SK-N-SH (cell line): ENCODE measurements at regions not wholly inside any gene's neighbourhood (a gene's known extent, or its start where the extent isn't known, plus 50 kb on each side); places are given as distances from the start of the nearest gene placed in this dataset.

ENCODE experiments used
- CTCF ChIA-PET: fragments of 300-600, 350-600 bp; formaldehyde crosslinking; extraction: SDS; loops from one replicate; lab custom pipeline; 2021; lab: Yijun Ruan, JAX
- POLR2A ChIA-PET: fragments of 350-600 bp; sonication (Branson Sonifier 250); formaldehyde crosslinking; extraction: SDS; loops from one replicate; lab custom pipeline; 2020; ENCODE audit warnings: antibody characterized with exemption, inconsistent platforms; lab: Yijun Ruan, JAX
- DNase-seq: peaks from one replicate; pipeline ENCODE4 v3.0.0; 2012
- H2AFZ ChIP-seq: fragments of 200-600 bp; sonication (generic); 2 replicates; pipeline ENCODE4 v1.8.1; 2016; ENCODE audit warnings: antibody characterized with exemption, mild to moderate bottlenecking, low read depth
- H3F3A ChIP-seq: fragments of 200-600 bp; sonication (generic); replicated peaks from 2 replicates; pipeline ENCODE3; 2016; ENCODE audit warnings: antibody characterized with exemption, mild to moderate bottlenecking; ENCODE audit not compliant: insufficient read depth
- H3K27ac ChIP-seq, 2 experiments: fragments of 200-500 bp in 1 of 2; fragments of 200-600 bp in 1 of 2; sonication (Bioruptor generic) in 1 of 2; sonication (generic), shearing (Covaris generic) in 1 of 2; 2 replicates each; pipeline versions ENCODE4 v1.5.1 to v1.6.1; 2014 to 2016; ENCODE audit warnings: low read depth in 2 of 2, inconsistent platforms in 1 of 2, low read length in 1 of 2, mild to moderate bottlenecking in 1 of 2, mixed read lengths in 1 of 2
- H3K27me3 ChIP-seq: fragments of 200-600 bp; sonication (generic), shearing (Covaris generic); 2 replicates; pipeline ENCODE4 v1.6.1; 2016; ENCODE audit warnings: mixed run types; ENCODE audit not compliant: insufficient read depth
- H3K36me3 ChIP-seq, 2 experiments: fragments of 200-500 bp in 1 of 2; fragments of 200-600 bp in 1 of 2; sonication (Bioruptor generic) in 1 of 2; sonication (generic) in 1 of 2; replicated peaks in 1 of 2; 2 replicates each; pipeline versions ENCODE3 to v1.5.1; 2014 to 2016; ENCODE audit warnings: low read length in 1 of 2, mild to moderate bottlenecking in 1 of 2; ENCODE audit not compliant: insufficient read depth in 2 of 2, control insufficient read depth in 1 of 2
- H3K4me1 ChIP-seq, 2 experiments: fragments of 200-500 bp in 1 of 2; fragments of 200-600 bp in 1 of 2; sonication (Bioruptor generic) in 1 of 2; sonication (generic), shearing (Covaris generic) in 1 of 2; 2 replicates each; pipeline versions ENCODE4 v1.5.1 to v1.6.1; 2014 to 2016; ENCODE audit warnings: low read depth in 1 of 2, low read length in 1 of 2, mixed run types in 1 of 2; ENCODE audit not compliant: insufficient read depth in 2 of 2, control insufficient read depth in 1 of 2
- H3K4me2 ChIP-seq: fragments of 200-600 bp; sonication (generic), shearing (Covaris generic); 2 replicates; pipeline ENCODE4 v1.6.1; 2017; ENCODE audit warnings: mixed run types
- H3K4me3 ChIP-seq, 2 experiments: fragments of 200-500 bp in 1 of 2; fragments of 200-600 bp in 1 of 2; sonication (Bioruptor generic) in 1 of 2; sonication (generic), shearing (Covaris generic) in 1 of 2; 2 replicates each; pipeline versions ENCODE4 v1.5.1 to v1.8.1; 2014 to 2016; ENCODE audit warnings: low read depth in 2 of 2, inconsistent platforms in 1 of 2, low read length in 1 of 2, mild to moderate bottlenecking in 1 of 2, mixed read lengths in 1 of 2, moderate library complexity in 1 of 2
- H3K79me2 ChIP-seq: fragments of 200-600 bp; sonication (generic); 2 replicates; pipeline ENCODE4 v1.8.1; 2017; ENCODE audit warnings: mild to moderate bottlenecking; ENCODE audit not compliant: insufficient read depth
- H3K9ac ChIP-seq: fragments of 200-600 bp; sonication (generic); 2 replicates; pipeline ENCODE4 v1.6.1; 2017; ENCODE audit warnings: mixed run types
- H3K9me2 ChIP-seq: fragments of 200-600 bp; sonication (generic); 2 replicates; pipeline ENCODE4 v1.6.1; 2017; ENCODE audit warnings: mixed run types
- H3K9me3 ChIP-seq: fragments of 200-600 bp; sonication (generic); 2 replicates; pipeline ENCODE4 v1.6.1; 2017; ENCODE audit warnings: mixed run types, mild to moderate bottlenecking, moderate library complexity
- H4K20me1 ChIP-seq: fragments of 200-600 bp; sonication (generic); 2 replicates; pipeline ENCODE4 v1.6.1; 2017; ENCODE audit warnings: mild to moderate bottlenecking, mixed run types; ENCODE audit not compliant: insufficient read depth
- CHD2 ChIP-seq: fragments of 150-350 bp; IDR thresholded peaks from 2 replicates; pipeline ENCODE4 v1.6.1; 2018; ENCODE audit warnings: low read length; ENCODE audit not compliant: partially characterized antibody
- FOXM1 ChIP-seq: IDR thresholded peaks from 2 replicates; pipeline ENCODE4 v1.4.0; 2012; ENCODE audit warnings: low read depth, mild to moderate bottlenecking
- GATA2 ChIP-seq: sonication (generic); formaldehyde crosslinking; IDR thresholded peaks from 2 replicates; pipeline ENCODE4 v1.5.0; 2020; ENCODE audit warnings: mild to moderate bottlenecking, missing genetic modification reagents
- JUND ChIP-seq: IDR thresholded peaks from 2 replicates; pipeline ENCODE4 v1.4.0; 2012
- NFIC ChIP-seq: IDR thresholded peaks from 2 replicates; pipeline ENCODE4 v1.4.0; 2012; ENCODE audit warnings: borderline replicate concordance
- POLR2AphosphoS5 ChIP-seq: IDR thresholded peaks from 2 replicates; pipeline ENCODE4 v1.6.1; 2012; ENCODE audit warnings: low read depth, low read length
- RAD21 ChIP-seq: IDR thresholded peaks from 2 replicates; pipeline ENCODE4 v1.6.1; 2012; ENCODE audit warnings: mild to moderate bottlenecking, low read length
- RCOR1 ChIP-seq: fragments of 150-350 bp; IDR thresholded peaks from 2 replicates; pipeline ENCODE4 v1.6.1; 2017; ENCODE audit warnings: antibody characterized with exemption, low read length
- RXRA ChIP-seq: IDR thresholded peaks from 2 replicates; pipeline ENCODE4 v1.4.0; 2012; ENCODE audit warnings: low read depth, mild to moderate bottlenecking, borderline replicate concordance
- SMC3 ChIP-seq: IDR thresholded peaks from 2 replicates; pipeline ENCODE4 v1.6.1; 2012; ENCODE audit warnings: low read depth, low read length, improper control_type of control experiment
- TEAD4 ChIP-seq: IDR thresholded peaks from 2 replicates; pipeline ENCODE4 v1.4.0; 2012; ENCODE audit warnings: mild to moderate bottlenecking, borderline replicate concordance; ENCODE audit not compliant: insufficient read depth
- USF1 ChIP-seq: IDR thresholded peaks from 2 replicates; pipeline ENCODE4 v1.4.0; 2012; ENCODE audit warnings: low read depth, borderline replicate concordance
- WGBS: methylation state at CpG from one replicate; pipeline ENCODE4 v1.1.6; 2017; ENCODE audit warnings: low lambda C conversion rate; 5-methylcytosine and 5-hydroxymethylcytosine counted together
- TF ChIP-seq, protein P1 (sequence below): IDR thresholded peaks from 2 replicates; pipeline ENCODE4 v1.6.1; 2012; ENCODE audit warnings: mild to moderate bottlenecking, low read depth, low read length, moderate library complexity
- TF ChIP-seq, protein P2 (sequence below): fragments of 200-600 bp; sonication (generic); IDR thresholded peaks from 2 replicates; pipeline ENCODE4 v1.6.1; 2017; ENCODE audit warnings: antibody characterized with exemption, mild to moderate bottlenecking, moderate library complexity

- TF ChIP-seq USF1 = no peak
- no peak for TF ChIP-seq SMC3
- TF ChIP-seq, protein P1, sequence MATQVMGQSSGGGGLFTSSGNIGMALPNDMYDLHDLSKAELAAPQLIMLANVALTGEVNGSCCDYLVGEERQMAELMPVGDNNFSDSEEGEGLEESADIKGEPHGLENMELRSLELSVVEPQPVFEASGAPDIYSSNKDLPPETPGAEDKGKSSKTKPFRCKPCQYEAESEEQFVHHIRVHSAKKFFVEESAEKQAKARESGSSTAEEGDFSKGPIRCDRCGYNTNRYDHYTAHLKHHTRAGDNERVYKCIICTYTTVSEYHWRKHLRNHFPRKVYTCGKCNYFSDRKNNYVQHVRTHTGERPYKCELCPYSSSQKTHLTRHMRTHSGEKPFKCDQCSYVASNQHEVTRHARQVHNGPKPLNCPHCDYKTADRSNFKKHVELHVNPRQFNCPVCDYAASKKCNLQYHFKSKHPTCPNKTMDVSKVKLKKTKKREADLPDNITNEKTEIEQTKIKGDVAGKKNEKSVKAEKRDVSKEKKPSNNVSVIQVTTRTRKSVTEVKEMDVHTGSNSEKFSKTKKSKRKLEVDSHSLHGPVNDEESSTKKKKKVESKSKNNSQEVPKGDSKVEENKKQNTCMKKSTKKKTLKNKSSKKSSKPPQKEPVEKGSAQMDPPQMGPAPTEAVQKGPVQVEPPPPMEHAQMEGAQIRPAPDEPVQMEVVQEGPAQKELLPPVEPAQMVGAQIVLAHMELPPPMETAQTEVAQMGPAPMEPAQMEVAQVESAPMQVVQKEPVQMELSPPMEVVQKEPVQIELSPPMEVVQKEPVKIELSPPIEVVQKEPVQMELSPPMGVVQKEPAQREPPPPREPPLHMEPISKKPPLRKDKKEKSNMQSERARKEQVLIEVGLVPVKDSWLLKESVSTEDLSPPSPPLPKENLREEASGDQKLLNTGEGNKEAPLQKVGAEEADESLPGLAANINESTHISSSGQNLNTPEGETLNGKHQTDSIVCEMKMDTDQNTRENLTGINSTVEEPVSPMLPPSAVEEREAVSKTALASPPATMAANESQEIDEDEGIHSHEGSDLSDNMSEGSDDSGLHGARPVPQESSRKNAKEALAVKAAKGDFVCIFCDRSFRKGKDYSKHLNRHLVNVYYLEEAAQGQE = no peak
- TF ChIP-seq NFIC = no peak
- no peak for TF ChIP-seq RXRA
- TF ChIP-seq TEAD4 = no peak
- no peak for TF ChIP-seq RAD21
- no peak for TF ChIP-seq CHD2
- no peak for TF ChIP-seq JUND
- no peak for TF ChIP-seq POLR2AphosphoS5
- no peak for TF ChIP-seq RCOR1
- no peak for TF ChIP-seq GATA2
- TF ChIP-seq, protein P2, sequence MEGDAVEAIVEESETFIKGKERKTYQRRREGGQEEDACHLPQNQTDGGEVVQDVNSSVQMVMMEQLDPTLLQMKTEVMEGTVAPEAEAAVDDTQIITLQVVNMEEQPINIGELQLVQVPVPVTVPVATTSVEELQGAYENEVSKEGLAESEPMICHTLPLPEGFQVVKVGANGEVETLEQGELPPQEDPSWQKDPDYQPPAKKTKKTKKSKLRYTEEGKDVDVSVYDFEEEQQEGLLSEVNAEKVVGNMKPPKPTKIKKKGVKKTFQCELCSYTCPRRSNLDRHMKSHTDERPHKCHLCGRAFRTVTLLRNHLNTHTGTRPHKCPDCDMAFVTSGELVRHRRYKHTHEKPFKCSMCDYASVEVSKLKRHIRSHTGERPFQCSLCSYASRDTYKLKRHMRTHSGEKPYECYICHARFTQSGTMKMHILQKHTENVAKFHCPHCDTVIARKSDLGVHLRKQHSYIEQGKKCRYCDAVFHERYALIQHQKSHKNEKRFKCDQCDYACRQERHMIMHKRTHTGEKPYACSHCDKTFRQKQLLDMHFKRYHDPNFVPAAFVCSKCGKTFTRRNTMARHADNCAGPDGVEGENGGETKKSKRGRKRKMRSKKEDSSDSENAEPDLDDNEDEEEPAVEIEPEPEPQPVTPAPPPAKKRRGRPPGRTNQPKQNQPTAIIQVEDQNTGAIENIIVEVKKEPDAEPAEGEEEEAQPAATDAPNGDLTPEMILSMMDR = no peak
- TF ChIP-seq FOXM1 = no peak
Measured at GRCh38 chr12:107526555-107527180, 158.9 kb upstream of the PWP1 start.

More at GRCh38 chr12:107526555-107527180, 158.9 kb upstream of the PWP1 start:
- H2AFZ ChIP-seq = no peak overlapping the region
- no peaks in the 10 kb centered on the region for H3K4me1 ChIP-seq
- H4K20me1 ChIP-seq = no peaks in the 10 kb centered on the region
- CTCF ChIA-PET = interaction anchor here (0.6 to 1.3 kb wide), 2 partner anchors 15 to 81 kb away, joined by 3 read pairs; no protein-coding TSS in a partner anchor
- H3K4me2 ChIP-seq = no peak overlapping the region
- no peaks in the 10 kb centered on the region for H3K36me3 ChIP-seq
- H3F3A ChIP-seq = no peaks in the 10 kb centered on the region
- H3K79me2 ChIP-seq = no peaks in the 10 kb centered on the region
- no peak overlapping the region for H3K9ac ChIP-seq
- WGBS = 76% methylated on average over 3 of the region's 3 CpGs
- H3K27ac ChIP-seq = no peak overlapping the region
- no peaks in the 10 kb centered on the region for H3K9me2 ChIP-seq
- H3K27me3 ChIP-seq = no peaks in the 10 kb centered on the region
- H3K4me3 ChIP-seq = no peak overlapping the region
- POLR2A ChIA-PET = no interaction called here
- H3K9me3 ChIP-seq = no peaks in the 10 kb centered on the region
- no peak for DNase-seq
